ENCODE measurements at regions not wholly inside any gene's neighbourhood (a gene's known extent, or its start where the extent isn't known, plus 50 kb on each side); places are given as distances from the start of the nearest gene placed in this dataset.

GRCh38 chr16:85207357-85207921, 95.2 kb upstream of the CIBAR2 start:
- TF ChIP-seq POLR2AphosphoS5 (IDR thresholded peaks at IDR 0.05; ENCODE audit: low read depth, low read length): no peak
- no peak for TF ChIP-seq POLR2A (IDR thresholded peaks at IDR 0.05; ENCODE audit: low read depth, low read length)
- TF ChIP-seq TAF1 (IDR thresholded peaks at IDR 0.05; ENCODE audit: low read depth, low read length): no peak
- TF ChIP-seq SPI1 (IDR thresholded peaks at IDR 0.05; ENCODE audit: low read depth, low read length): no peak
- no peak for TF ChIP-seq PAX5 (IDR thresholded peaks at IDR 0.05; ENCODE audit: insufficient read depth, low read length, severe bottlenecking)

Measured in GM12891 (cell line).